PC-9 (cell line): ENCODE measurements at regions not wholly inside any gene's neighbourhood (a gene's known extent, or its start where the extent isn't known, plus 50 kb on each side); places are given as distances from the start of the nearest gene placed in this dataset.

ENCODE experiments used
- BruUV-seq: library from RNA; stranded (reverse); fragments of 400-500 nt; replicated peaks from 2 replicates; lab custom pipeline; 2021; lab: Mats Ljungman, UMichigan
- CTCF ChIA-PET: fragments of 300-600 bp; sonication (Branson Sonifier 250); formaldehyde crosslinking; loops from one replicate; lab custom pipeline; 2022; ENCODE audit warnings: antibody characterized with exemption; lab: Charles Lee
- POLR2A ChIA-PET: fragments of 300-600 bp; sonication (Branson Sonifier 250); formaldehyde crosslinking; loops from one replicate; lab custom pipeline; 2022; ENCODE audit warnings: antibody characterized with exemption; ENCODE audit not compliant: unreplicated experiment; lab: Charles Lee
- DNase-seq, 2 experiments: peaks; one replicate each; pipeline versions ENCODE4 v3.0.0 to v3.0.0-alpha.2; 2015 to 2022; ENCODE audit warnings: mixed read lengths in 1 of 2
- H2AFZ ChIP-seq: fragments of 200-600 bp; sonication (generic); 2 replicates; pipeline ENCODE4 v1.8.1; 2017; ENCODE audit warnings: antibody characterized with exemption
- H3F3A ChIP-seq: fragments of 200-600 bp; sonication (generic); 2 replicates; pipeline ENCODE4 v1.8.1; 2017; ENCODE audit warnings: antibody characterized with exemption, mild to moderate bottlenecking, low read depth; ENCODE audit not compliant: insufficient read depth
- H3K27ac ChIP-seq: fragments of 200-600 bp; sonication (generic); 2 replicates; pipeline ENCODE4 v1.6.1; 2016; ENCODE audit warnings: mixed run types
- H3K27me3 ChIP-seq: fragments of 200-600 bp; sonication (generic); 2 replicates; pipeline ENCODE4 v1.6.1; 2016; ENCODE audit warnings: low read depth, mixed run types; ENCODE audit not compliant: insufficient read depth
- H3K36me3 ChIP-seq: fragments of 200-600 bp; sonication (generic); 2 replicates; pipeline ENCODE4 v1.6.1; 2016; ENCODE audit warnings: low read depth, mixed run types
- H3K4me1 ChIP-seq: fragments of 200-600 bp; sonication (generic); replicated peaks from 2 replicates; pipeline ENCODE4 v1.6.1; 2016; ENCODE audit warnings: mixed run types; ENCODE audit not compliant: insufficient read depth
- H3K4me2 ChIP-seq: fragments of 200-600 bp; sonication (generic); 2 replicates; pipeline ENCODE4 v1.6.1; 2017; ENCODE audit warnings: mixed run types
- H3K4me3 ChIP-seq: fragments of 200-600 bp; sonication (generic); 2 replicates; pipeline ENCODE4 v1.6.1; 2016; ENCODE audit warnings: mixed run types
- H3K79me2 ChIP-seq: fragments of 200-600 bp; sonication (generic); 2 replicates; pipeline ENCODE4 v1.6.1; 2017; ENCODE audit warnings: low read depth, mixed run types
- H3K9me2 ChIP-seq: fragments of 200-600 bp; sonication (generic); 2 replicates; pipeline ENCODE4 v1.8.1; 2017; ENCODE audit warnings: mild to moderate bottlenecking; ENCODE audit not compliant: insufficient read depth
- H3K9me3 ChIP-seq: fragments of 200-600 bp; sonication (generic); 2 replicates; pipeline ENCODE4 v1.8.1; 2016; ENCODE audit warnings: low read depth; ENCODE audit not compliant: insufficient read depth
- H4K20me1 ChIP-seq: fragments of 200-600 bp; sonication (generic); 2 replicates; pipeline ENCODE4 v1.8.1; 2017; ENCODE audit not compliant: insufficient read depth
- EZH2 ChIP-seq: fragments of 200-600 bp; sonication (generic); IDR thresholded peaks from 2 replicates; pipeline ENCODE4 v1.8.0; 2017; ENCODE audit warnings: antibody characterized with exemption, low read depth
- intact Hi-C: fragments of 100-400 bp; cut with micrococcal nuclease; formaldehyde crosslinking; loops from one replicate; pipeline ENCODE4 v1.10.0; 2022; ENCODE audit not compliant: unreplicated experiment
- TF ChIP-seq, protein P1 (sequence below): fragments of 200-600 bp; sonication (generic); conservative IDR thresholded peaks from 2 replicates; pipeline ENCODE4 v1.6.1; 2017; ENCODE audit warnings: mixed run types, antibody characterized with exemption, mild to moderate bottlenecking, moderate library complexity

DNA sequence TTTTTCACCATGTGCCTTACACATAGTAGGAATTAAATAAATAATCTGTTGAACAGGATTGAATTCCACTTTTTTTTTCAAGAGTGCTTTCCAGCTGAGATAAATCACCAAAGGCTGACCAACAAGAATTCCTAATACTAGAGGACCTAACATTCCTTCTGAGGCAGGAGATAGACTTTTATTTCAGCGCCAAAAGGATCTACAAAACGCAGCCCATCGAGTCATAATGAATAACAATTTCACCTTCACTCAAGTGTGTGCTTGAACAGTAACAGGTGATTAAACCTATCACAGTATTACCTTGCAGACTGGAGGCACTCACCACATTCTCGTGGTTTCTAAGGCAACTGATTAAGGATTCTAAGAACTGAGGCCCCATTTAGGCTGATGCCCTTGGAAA is 224.3 kb upstream of the ATP2B1 start:
- Histone ChIP-seq H3K9me3 (no peaks in the 10 kb centered on the region), H3K4me3 (no peak overlapping the region), H3K9me2 (no peaks in the 10 kb centered on the region), H3K36me3 (no peaks in the 10 kb centered on the region), H4K20me1 (no peaks in the 10 kb centered on the region), H3K79me2 (no peaks in the 10 kb centered on the region), H3K27ac (no peak overlapping the region), H3K4me1 (no peaks in the 10 kb centered on the region), H3K4me2 (no peak overlapping the region), H2AFZ (no peak overlapping the region), H3K27me3 (no peaks in the 10 kb centered on the region), H3F3A (no peaks in the 10 kb centered on the region)
- ChIA-PET POLR2A (no interaction called here), CTCF (no interaction called here)
- no TSS peak for BruUV-seq
- intact Hi-C loops = no loop called here
- TF ChIP-seq EZH2 = no peak
- TF ChIP-seq, protein P1, sequence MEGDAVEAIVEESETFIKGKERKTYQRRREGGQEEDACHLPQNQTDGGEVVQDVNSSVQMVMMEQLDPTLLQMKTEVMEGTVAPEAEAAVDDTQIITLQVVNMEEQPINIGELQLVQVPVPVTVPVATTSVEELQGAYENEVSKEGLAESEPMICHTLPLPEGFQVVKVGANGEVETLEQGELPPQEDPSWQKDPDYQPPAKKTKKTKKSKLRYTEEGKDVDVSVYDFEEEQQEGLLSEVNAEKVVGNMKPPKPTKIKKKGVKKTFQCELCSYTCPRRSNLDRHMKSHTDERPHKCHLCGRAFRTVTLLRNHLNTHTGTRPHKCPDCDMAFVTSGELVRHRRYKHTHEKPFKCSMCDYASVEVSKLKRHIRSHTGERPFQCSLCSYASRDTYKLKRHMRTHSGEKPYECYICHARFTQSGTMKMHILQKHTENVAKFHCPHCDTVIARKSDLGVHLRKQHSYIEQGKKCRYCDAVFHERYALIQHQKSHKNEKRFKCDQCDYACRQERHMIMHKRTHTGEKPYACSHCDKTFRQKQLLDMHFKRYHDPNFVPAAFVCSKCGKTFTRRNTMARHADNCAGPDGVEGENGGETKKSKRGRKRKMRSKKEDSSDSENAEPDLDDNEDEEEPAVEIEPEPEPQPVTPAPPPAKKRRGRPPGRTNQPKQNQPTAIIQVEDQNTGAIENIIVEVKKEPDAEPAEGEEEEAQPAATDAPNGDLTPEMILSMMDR = no peak
- no peak for DNase-seq

GRCh38 chr12:89928467-89928866 is 219.8 kb upstream of the ATP2B1 start:
- no peak for TF ChIP-seq EZH2
- TF ChIP-seq, protein P1 = no peak
- H3K4me3 ChIP-seq = no peak overlapping the region

GRCh38 chr12:89927226-89927698 is 218.6 kb upstream of the ATP2B1 start:
- CTCF ChIA-PET = no interaction called here
- no TSS peak for BruUV-seq
- Histone ChIP-seq H3F3A (no peaks in the 10 kb centered on the region), H3K4me3 (no peak overlapping the region), H3K4me1 (no peaks in the 10 kb centered on the region), H3K36me3 (no peaks in the 10 kb centered on the region), H2AFZ (no peak overlapping the region), H3K27me3 (no peaks in the 10 kb centered on the region), H3K4me2 (no peak overlapping the region), H3K9me3 (no peaks in the 10 kb centered on the region), H4K20me1 (no peaks in the 10 kb centered on the region), H3K79me2 (no peaks in the 10 kb centered on the region), H3K9me2 (no peaks in the 10 kb centered on the region), H3K27ac (no peak overlapping the region)
- no peak for DNase-seq
- TF ChIP-seq, protein P1 = no peak
- TF ChIP-seq EZH2 = no peak
- POLR2A ChIA-PET = no interaction called here
- intact Hi-C loops = no loop called here

More at GRCh38 chr12:89928467-89928866, 219.8 kb upstream of the ATP2B1 start:
- Histone ChIP-seq H4K20me1 (no peaks in the 10 kb centered on the region), H2AFZ (no peak overlapping the region), H3K27ac (no peak overlapping the region), H3K79me2 (no peaks in the 10 kb centered on the region), H3F3A (no peaks in the 10 kb centered on the region), H3K27me3 (no peaks in the 10 kb centered on the region), H3K36me3 (no peaks in the 10 kb centered on the region), H3K4me2 (no peak overlapping the region), H3K9me2 (no peaks in the 10 kb centered on the region), H3K4me1 (no peaks in the 10 kb centered on the region), H3K9me3 (no peaks in the 10 kb centered on the region)
- DNase-seq = no peak
- CTCF ChIA-PET = no interaction called here
- no TSS peak for BruUV-seq
- POLR2A ChIA-PET = no interaction called here
- intact Hi-C loops = no loop called here
